GM12878 (cell line): ENCODE measurements at regions not wholly inside any gene's neighbourhood (a gene's known extent, or its start where the extent isn't known, plus 50 kb on each side); places are given as distances from the start of the nearest gene placed in this dataset.

Experiments used
- ATAC-seq: fragments of 200-7000 bp; cut with Tn5 transposase; 3 replicates; pipeline ENCODE4 v1.9.1; 2020; ENCODE audit warnings: mild to moderate bottlenecking, moderate library complexity
- BruUV-seq: library from RNA; stranded (reverse); fragments of 400-500 nt; replicated peaks from 2 replicates; lab custom pipeline; 2021; lab: Mats Ljungman, UMichigan
- CTCF ChIA-PET: fragments of 300-600 bp; sonication (Branson Sonifier 250); formaldehyde crosslinking; extraction: SDS; loops from one replicate; lab custom pipeline; 2021; ENCODE audit warnings: inconsistent platforms; lab: Yijun Ruan, JAX
- POLR2A ChIA-PET: fragments of 350-600 bp; formaldehyde crosslinking; extraction: SDS; loops from one replicate; lab custom pipeline; 2021; ENCODE audit warnings: inconsistent platforms; lab: Charles Lee
- RAD21 ChIA-PET: fragments of 300-600 bp; sonication (Branson Sonifier 250); formaldehyde crosslinking; loops from one replicate; lab custom pipeline; 2023; ENCODE audit warnings: antibody characterized with exemption; ENCODE audit not compliant: unreplicated experiment; lab: Charles Lee
- SMC1A ChIA-PET: fragments of 300-600 bp; sonication (Branson Sonifier 250); formaldehyde crosslinking; loops from one replicate; lab custom pipeline; 2023; ENCODE audit not compliant: unreplicated experiment, uncharacterized antibody; lab: Charles Lee
- DNase-seq: peaks from one replicate; pipeline ENCODE4 v3.0.0-alpha.2; 2011; ENCODE audit warnings: low read depth, low spot score
- FAIRE-seq: peaks from 3 replicates; lab custom pipeline; 2011; peaks lifted over from hg19 to GRCh38; lab: Jason Lieb, UNC
- H2AFZ ChIP-seq: 2 replicates; pipeline ENCODE4 v1.6.0; 2011; ENCODE audit warnings: low read depth, low read length, control low read depth; ENCODE audit not compliant: control insufficient read depth
- H3K27ac ChIP-seq: 2 replicates; pipeline ENCODE4 v1.5.1; 2011; ENCODE audit warnings: control low read depth; ENCODE audit not compliant: control insufficient read depth, insufficient read depth
- H3K27me3 ChIP-seq, 2 experiments: replicated peaks in 1 of 2; 2 replicates each; pipeline versions ENCODE4 v1.6.0 to v1.6.1; 2011; ENCODE audit warnings: low read length in 1 of 2; ENCODE audit not compliant: control insufficient read depth in 2 of 2, insufficient read depth in 2 of 2
- H3K36me3 ChIP-seq, 2 experiments: 2 replicates each; pipeline ENCODE4 v1.5.1; 2011; ENCODE audit warnings: low read length in 1 of 2; ENCODE audit not compliant: control insufficient read depth in 2 of 2, insufficient read depth in 2 of 2
- H3K4me1 ChIP-seq: 2 replicates; pipeline ENCODE4 v1.6.1; 2011; ENCODE audit warnings: mild to moderate bottlenecking, low read length, moderate library complexity, mixed read lengths; ENCODE audit not compliant: control insufficient read depth, insufficient read depth
- H3K4me2 ChIP-seq: 2 replicates; pipeline ENCODE4 v1.6.0; 2011; ENCODE audit warnings: control low read depth; ENCODE audit not compliant: control insufficient read depth, insufficient read depth
- H3K4me3 ChIP-seq: fragments of 200-600 bp; sonication (generic); 2 replicates; pipeline ENCODE4 v1.5.1; 2016
- H3K79me2 ChIP-seq: 2 replicates; pipeline ENCODE4 v1.6.0; 2011; ENCODE audit warnings: low read length; ENCODE audit not compliant: control insufficient read depth, insufficient read depth
- H3K9ac ChIP-seq: 2 replicates; pipeline ENCODE4 v1.8.0; 2011; ENCODE audit warnings: low read length, control low read depth, mixed read lengths; ENCODE audit not compliant: control insufficient read depth, insufficient read depth
- H3K9me3 ChIP-seq: replicated peaks from 3 replicates; pipeline ENCODE4 v1.5.1; 2011; ENCODE audit warnings: mild to moderate bottlenecking, low read length; ENCODE audit not compliant: control insufficient read depth, insufficient read depth
- H4K20me1 ChIP-seq: 2 replicates; pipeline ENCODE4 v1.6.0; 2011; ENCODE audit not compliant: control insufficient read depth, insufficient read depth
- BHLHE40 ChIP-seq, 2 experiments: fragments of 450-650 bp in 1 of 2; IDR thresholded peaks; 2 replicates each; pipeline ENCODE4 v1.6.1; 2011 to 2017; ENCODE audit warnings: low read depth in 2 of 2, borderline replicate concordance in 1 of 2, improper control_type of control experiment in 1 of 2, low read length in 1 of 2, mild to moderate bottlenecking in 1 of 2
- BRCA1 ChIP-seq: IDR thresholded peaks from 2 replicates; pipeline ENCODE4 v1.6.1; 2011; ENCODE audit warnings: low read depth, low read length, improper control_type of control experiment
- CBX5 ChIP-seq: sonication (generic); IDR thresholded peaks from 2 replicates; pipeline ENCODE4 v1.6.1; 2016; ENCODE audit warnings: low read depth, moderate library complexity, mild to moderate bottlenecking, inconsistent platforms
- KAT2A ChIP-seq: conservative IDR thresholded peaks from 2 replicates; pipeline ENCODE4 v1.6.1; 2011; ENCODE audit warnings: low read depth, low read length; ENCODE audit not compliant: control insufficient read depth
- NBN ChIP-seq: fragments of 450-650 bp; IDR thresholded peaks from 2 replicates; pipeline ENCODE4 v1.6.1; 2016
- NFYA ChIP-seq: IDR thresholded peaks from 2 replicates; pipeline ENCODE4 v1.6.1; 2011; ENCODE audit warnings: low read depth, mild to moderate bottlenecking, low read length, improper control_type of control experiment, borderline replicate concordance
- POLR2AphosphoS2 ChIP-seq: IDR thresholded peaks from 2 replicates; pipeline ENCODE4 v1.6.1; 2011; ENCODE audit warnings: low read depth, mild to moderate bottlenecking, low read length, improper control_type of control experiment, moderate library complexity
- SMAD1 ChIP-seq: fragments of 450-650 bp; IDR thresholded peaks from 2 replicates; pipeline ENCODE4 v1.6.1; 2018; ENCODE audit warnings: mild to moderate bottlenecking, low read depth; ENCODE audit not compliant: partially characterized antibody
- SREBF1 ChIP-seq: IDR thresholded peaks from 2 replicates; pipeline ENCODE4 v1.6.1; 2012; ENCODE audit warnings: mild to moderate bottlenecking, low read length
- WGBS: methylation state at CpG from one replicate; pipeline ENCODE4 v1.1.6; 2016; ENCODE audit warnings: low lambda C conversion rate; ENCODE audit not compliant: insufficient replicate concordance, insufficient coverage; ENCODE audit errors: missing lambda C conversion rate; 5-methylcytosine and 5-hydroxymethylcytosine counted together
- in situ Hi-C: fragments of 300-500 bp; cut with MboI; formaldehyde crosslinking; loops from 9 replicates; pipeline ENCODE4 v1.14.3; 2018; ENCODE audit warnings: mixed read lengths
- intact Hi-C: fragments of 100-400 bp; cut with micrococcal nuclease; formaldehyde crosslinking; loops from one replicate; pipeline ENCODE4 v1.14.2; 2022; ENCODE audit not compliant: unreplicated experiment
- TF ChIP-seq, protein P1 (sequence below): IDR thresholded peaks from 2 replicates; pipeline ENCODE4 v1.6.1; 2012; ENCODE audit warnings: low read depth, low read length, improper control_type of control experiment

DNA sequence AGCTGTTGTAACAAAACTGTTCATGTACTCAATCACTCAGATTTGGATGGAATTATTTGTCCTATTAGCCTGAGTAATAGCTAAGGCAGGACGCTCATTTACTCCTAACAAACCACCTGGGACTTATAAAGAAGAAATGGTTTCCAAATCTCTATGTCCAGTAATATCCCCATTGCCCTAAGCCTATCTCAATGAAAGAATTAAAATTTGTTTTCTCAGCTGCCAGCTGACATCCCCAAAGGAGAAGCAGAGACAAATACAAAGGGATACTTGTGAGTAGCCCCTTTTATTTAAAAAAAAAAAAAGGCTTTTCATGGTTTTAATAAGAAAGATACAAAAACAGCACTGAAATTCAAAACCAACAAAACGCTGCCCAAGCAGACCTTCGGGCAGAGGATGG is 211.4 kb upstream of the PARD3B start:
- Histone ChIP-seq H3K27ac (no peak overlapping the region), H3K79me2 (no peaks in the 10 kb centered on the region), H3K9ac (no peak overlapping the region), H3K9me3 (no peaks in the 10 kb centered on the region), H3K36me3 (no peaks in the 10 kb centered on the region), H3K4me2 (no peak overlapping the region), H3K27me3 (no peaks in the 10 kb centered on the region), H3K4me1 (no peaks in the 10 kb centered on the region), H4K20me1 (no peaks in the 10 kb centered on the region), H2AFZ (no peak overlapping the region), H3K4me3 (no peak overlapping the region)
- ATAC-seq (no peak), DNase-seq (no peak), FAIRE-seq (no peak)
- SMC1A ChIA-PET, result no interaction called here
- RAD21 ChIA-PET, result no interaction called here
- BruUV-seq, result no TSS peak
- intact Hi-C loops (no loop called here), in situ Hi-C loops (no loop called here)
- TF ChIP-seq BHLHE40 (IDR thresholded peaks at IDR 0.05; ENCODE audit: borderline replicate concordance in 1 of 2, low read depth in 2 of 2, low read length in 1 of 2) (no peak), CBX5 (no peak), NBN (no peak), POLR2AphosphoS2 (no peak), SREBF1 (no peak), SMAD1 (no peak), NFYA (no peak), BRCA1 (no peak), KAT2A (no peak)
- TF ChIP-seq, protein P1, sequence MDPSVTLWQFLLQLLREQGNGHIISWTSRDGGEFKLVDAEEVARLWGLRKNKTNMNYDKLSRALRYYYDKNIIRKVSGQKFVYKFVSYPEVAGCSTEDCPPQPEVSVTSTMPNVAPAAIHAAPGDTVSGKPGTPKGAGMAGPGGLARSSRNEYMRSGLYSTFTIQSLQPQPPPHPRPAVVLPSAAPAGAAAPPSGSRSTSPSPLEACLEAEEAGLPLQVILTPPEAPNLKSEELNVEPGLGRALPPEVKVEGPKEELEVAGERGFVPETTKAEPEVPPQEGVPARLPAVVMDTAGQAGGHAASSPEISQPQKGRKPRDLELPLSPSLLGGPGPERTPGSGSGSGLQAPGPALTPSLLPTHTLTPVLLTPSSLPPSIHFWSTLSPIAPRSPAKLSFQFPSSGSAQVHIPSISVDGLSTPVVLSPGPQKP, result no peak
- POLR2A ChIA-PET, result no interaction called here
- CTCF ChIA-PET, result interaction anchor here (0.8 kb wide), 1 partner anchor 10 kb away, joined by 3 read pairs; no protein-coding TSS in a partner anchor
- WGBS, result 8% methylated on average over 3 of the region's 3 CpGs
